ENCODE measurements at regions not wholly inside any gene's neighbourhood (a gene's known extent, or its start where the extent isn't known, plus 50 kb on each side); places are given as distances from the start of the nearest gene placed in this dataset.

- H3K4me3 ChIP-seq (ENCODE audit: low read depth, low read length) = no peak overlapping the region
- DNase-seq (ENCODE audit: low read depth) = no peak
- TF ChIP-seq CTCF (IDR thresholded peaks at IDR 0.05; ENCODE audit: insufficient read depth, low read length) = no peak
Observed at GRCh38 chr3:18033581-18034108, 291.2 kb upstream of the TBC1D5 start.

DNA sequence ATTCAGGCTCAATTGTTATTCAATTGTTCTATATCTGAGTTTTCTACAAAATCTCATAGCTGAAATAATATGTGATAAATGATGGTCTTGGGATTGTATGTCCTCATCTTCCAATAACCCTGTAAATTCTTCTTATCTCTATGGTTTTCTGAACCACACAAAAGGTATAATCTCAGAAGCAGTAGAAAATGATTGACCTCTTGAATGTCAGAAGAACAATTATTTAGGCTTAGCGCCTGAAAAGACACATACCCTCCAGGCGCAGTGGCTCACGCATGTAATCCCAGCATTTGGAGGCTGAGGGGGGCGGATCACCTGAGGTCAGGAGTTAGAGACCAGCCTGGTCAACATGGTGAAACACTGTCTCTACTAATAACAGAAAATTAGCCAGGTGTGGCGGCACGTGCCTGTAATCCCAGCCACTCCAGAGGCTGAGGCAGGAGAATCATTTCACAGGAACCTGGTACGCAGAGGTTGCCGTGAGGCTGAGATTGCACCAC is 288.0 kb upstream of the TBC1D5 start:
- H3K4me3 ChIP-seq (ENCODE audit: low read depth, low read length) = no peak overlapping the region
- no peak for DNase-seq (ENCODE audit: low read depth)
- no peak for TF ChIP-seq CTCF (IDR thresholded peaks at IDR 0.05; ENCODE audit: insufficient read depth, low read length)

DNA sequence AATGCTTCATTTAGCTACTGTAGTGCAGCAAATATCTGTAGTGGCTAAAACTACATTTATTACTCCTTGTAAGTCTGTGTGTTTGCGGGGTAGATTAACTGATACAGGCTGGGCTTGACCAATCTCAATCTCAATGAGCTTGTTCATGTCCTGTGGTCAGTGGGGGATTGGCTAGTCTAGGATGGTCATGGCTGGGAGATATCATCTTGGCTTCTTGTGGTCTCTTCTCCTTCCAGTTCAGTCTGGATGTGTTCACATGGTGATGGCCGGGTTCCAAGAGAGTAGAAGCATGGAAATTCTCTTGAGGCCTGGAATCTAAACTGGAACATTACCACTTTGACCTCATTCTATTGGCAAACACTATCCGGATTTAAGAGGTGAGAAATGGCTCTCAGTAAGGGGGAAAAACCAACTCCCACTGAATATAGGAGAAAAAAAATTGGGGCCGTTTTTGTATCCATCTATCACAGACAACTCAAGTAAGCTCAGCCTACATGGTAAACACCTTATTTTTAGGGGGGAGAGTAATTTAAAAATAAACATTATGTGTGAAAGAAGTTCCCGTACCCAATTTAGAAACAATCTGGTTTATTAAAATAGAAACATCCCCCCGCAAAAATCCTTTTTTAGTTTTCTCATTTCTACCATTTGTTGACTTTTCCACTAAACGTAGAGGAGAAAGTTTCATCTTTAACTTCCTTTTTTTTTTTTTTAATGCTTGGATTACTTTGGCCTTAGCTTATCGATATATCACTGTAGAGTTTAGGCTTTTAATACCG is 284.9 kb upstream of the TBC1D5 start:
- no peak overlapping the region for H3K4me3 ChIP-seq (ENCODE audit: low read depth, low read length)
- no peak for TF ChIP-seq CTCF (IDR thresholded peaks at IDR 0.05; ENCODE audit: insufficient read depth, low read length)
- DNase-seq (ENCODE audit: low read depth) = peak; percentile 14

DNA sequence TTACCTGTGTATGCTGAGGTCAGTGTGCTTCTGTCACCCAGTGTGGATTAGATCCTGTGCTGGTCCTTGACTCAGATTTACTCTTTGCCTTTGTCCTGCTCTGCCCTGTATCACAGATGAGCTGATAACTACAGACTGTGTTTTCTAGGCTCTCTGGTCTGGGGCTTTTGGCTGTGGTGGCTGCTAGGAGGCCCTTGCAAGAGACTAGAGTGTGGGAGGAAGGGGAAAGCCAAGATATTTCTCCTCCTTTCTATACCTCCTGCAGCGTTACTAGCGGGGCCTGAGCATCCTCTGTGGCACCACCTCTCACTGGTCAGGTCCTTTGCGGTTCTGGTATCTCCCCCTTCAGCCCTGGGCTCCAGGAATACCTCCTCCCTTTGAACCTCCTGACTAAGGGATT is 282.3 kb upstream of the TBC1D5 start:
- DNase-seq (ENCODE audit: low read depth) = no peak
- H3K4me3 ChIP-seq (ENCODE audit: low read depth, low read length) = no peak overlapping the region
- no peak for TF ChIP-seq CTCF (IDR thresholded peaks at IDR 0.05; ENCODE audit: insufficient read depth, low read length)

GRCh38 chr3:18019161-18019495 is 276.7 kb upstream of the TBC1D5 start:
- H3K4me3 ChIP-seq (ENCODE audit: low read depth, low read length) = no peak overlapping the region
- TF ChIP-seq CTCF (IDR thresholded peaks at IDR 0.05; ENCODE audit: insufficient read depth, low read length) = no peak
- DNase-seq (ENCODE audit: low read depth) = no peak

DNA sequence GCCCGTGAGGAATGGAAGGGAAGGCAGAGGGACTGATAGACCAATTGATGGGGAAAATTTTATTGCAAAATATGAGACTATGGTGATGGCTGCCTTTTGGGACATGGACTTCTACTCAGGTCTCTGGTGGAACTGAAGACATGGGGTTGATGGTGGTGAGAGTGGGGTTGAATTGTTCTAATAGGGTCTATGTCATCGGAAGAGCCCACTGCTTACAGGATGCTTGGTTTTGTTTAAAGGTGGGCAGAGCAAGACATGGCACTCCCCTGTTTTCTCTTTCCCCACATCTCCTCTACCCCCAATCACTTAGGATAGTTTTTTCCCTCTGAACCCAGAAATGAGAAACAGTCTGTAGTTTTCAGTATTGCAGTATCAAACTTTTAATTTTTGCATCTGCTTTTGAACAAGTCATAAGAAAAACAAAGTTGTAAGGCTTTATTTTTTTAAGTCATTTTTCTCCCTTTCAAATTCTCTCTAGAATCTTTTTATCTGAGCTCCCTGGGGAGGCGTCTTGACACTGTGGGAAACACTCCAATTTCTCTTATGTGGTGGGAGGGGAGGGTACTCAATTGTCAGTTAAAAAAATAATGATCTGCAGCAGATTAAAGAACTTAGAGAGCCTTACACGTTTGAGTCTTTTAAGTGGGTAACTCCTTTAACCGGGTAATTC is 276.2 kb upstream of the TBC1D5 start:
- no peak overlapping the region for H3K4me3 ChIP-seq (ENCODE audit: low read depth, low read length)
- DNase-seq (ENCODE audit: low read depth) = peak; percentile 22
- TF ChIP-seq CTCF (IDR thresholded peaks at IDR 0.05; ENCODE audit: insufficient read depth, low read length) = no peak
